Tibial nerve (tissue), 4 donors: ENCODE measurements at regions not wholly inside any gene's neighbourhood (a gene's known extent, or its start where the extent isn't known, plus 50 kb on each side); places are given as distances from the start of the nearest gene placed in this dataset.

ENCODE experiments used
- DNase-seq, 2 donors: peaks; one replicate each; pipeline ENCODE4 v3.0.0-alpha.2; 2019; ENCODE audit warnings: low spot score in 2 of 2
- H3K27ac ChIP-seq, 4 donors: fragments of 200-600 bp; sonication (generic) in 3 of 4; one replicate each; pipeline ENCODE4 v1.5.1; 2017 to 2019; ENCODE audit warnings: mild to moderate bottlenecking in 1 of 4
- H3K27me3 ChIP-seq, 2 donors: fragments of 200-600 bp; sonication (generic) in 1 of 2; one replicate each; pipeline versions ENCODE4 v1.5.1 to v1.6.0; 2017 to 2019
- H3K36me3 ChIP-seq, 3 donors: fragments of 200-600 bp; sonication (generic); one replicate each; pipeline ENCODE4 v1.5.1; 2018 to 2019
- H3K4me1 ChIP-seq, 4 donors: fragments of 200-600 bp; sonication (generic) in 3 of 4; one replicate each; pipeline ENCODE4 v1.5.1; 2017 to 2019
- H3K4me3 ChIP-seq, 4 donors: fragments of 200-600 bp; sonication (generic) in 3 of 4; one replicate each; pipeline ENCODE4 v1.5.1; 2017 to 2019; ENCODE audit warnings: mild to moderate bottlenecking in 1 of 4, moderate library complexity in 1 of 4
- H3K9me3 ChIP-seq, 4 donors: fragments of 200-600 bp; sonication (generic) in 3 of 4; one replicate each; pipeline ENCODE4 v1.5.1; 2017 to 2019
- CTCF ChIP-seq, 5 experiments: fragments of 200-600 bp in 3 of 5; fragments of 450-650 bp in 2 of 5; sonication (generic) in 3 of 5; IDR thresholded peaks; one replicate each; pipeline ENCODE4 v1.5.1; 2016 to 2019; ENCODE audit warnings: antibody characterized with exemption in 5 of 5, mild to moderate bottlenecking in 3 of 5, moderate library complexity in 2 of 5
- EP300 ChIP-seq, 2 donors: sonication (generic); formaldehyde crosslinking; IDR thresholded peaks; one replicate each; pipeline ENCODE4 v1.6.1; 2017; ENCODE audit warnings: antibody characterized with exemption in 2 of 2, mild to moderate bottlenecking in 1 of 2
- POLR2A ChIP-seq, 2 donors: fragments of 450-650 bp; IDR thresholded peaks; one replicate each; pipeline ENCODE4 v1.6.1; 2017; ENCODE audit warnings: antibody characterized with exemption in 2 of 2, mild to moderate bottlenecking in 2 of 2, moderate library complexity in 2 of 2
- WGBS, 2 donors: methylation state at CpG; one replicate each; pipeline ENCODE4 v1.1.5; 2018; 5-methylcytosine and 5-hydroxymethylcytosine counted together

- no peaks in the 10 kb centered on the region for H3K36me3 ChIP-seq
- no peaks in the 10 kb centered on the region for H3K9me3 ChIP-seq
- TF ChIP-seq POLR2A (IDR thresholded peaks at IDR 0.05) (no peak), CTCF (IDR thresholded peaks at IDR 0.05) (no peak), EP300 (IDR thresholded peaks at IDR 0.05) (no peak)
- H3K27me3 ChIP-seq, result no peaks in the 10 kb centered on the region
- peaks cover 0 to 6% (median 0%) of the 10 kb centered on the region in 4 donors for H3K4me1 ChIP-seq
- 27 to 47% methylated on average over 1 of the region's 1 CpG for WGBS, 2 donors
- H3K27ac ChIP-seq, result no peak overlapping the region
- no peak for DNase-seq
- H3K4me3 ChIP-seq, result no peak overlapping the region
Measured at GRCh38 chr2:53452400-53452799, 315.2 kb upstream of the CHAC2 start.

DNA sequence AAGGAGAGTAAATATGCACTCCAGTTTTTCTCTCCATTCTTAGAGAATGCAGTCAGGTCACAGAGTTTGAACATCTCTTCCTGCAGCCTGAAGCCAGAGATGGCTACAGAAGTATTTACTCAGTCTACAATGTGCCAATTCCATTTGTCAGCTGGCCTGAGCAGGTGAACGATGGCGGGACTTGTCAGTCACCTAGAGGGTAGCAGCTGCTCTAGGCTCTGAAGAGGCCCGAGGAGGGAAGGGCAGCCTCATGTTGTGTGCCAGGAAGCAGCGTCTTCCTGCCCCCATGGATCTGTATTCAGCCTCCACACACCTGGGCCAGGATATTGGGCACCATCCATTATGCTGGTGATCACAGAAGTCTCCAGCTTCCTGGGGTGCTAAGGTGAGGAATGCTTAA lies 316.7 kb upstream of the CHAC2 start:
- Histone ChIP-seq H3K4me3 (no peak overlapping the region), H3K36me3 (no peaks in the 10 kb centered on the region), H3K9me3 (no peaks in the 10 kb centered on the region), H3K27me3 (no peaks in the 10 kb centered on the region), H3K27ac (no peak overlapping the region), H3K4me1 (peaks cover 0 to 6% (median 0%) of the 10 kb centered on the region in 4 donors)
- DNase-seq, result no peak
- TF ChIP-seq EP300 (IDR thresholded peaks at IDR 0.05) (no peak), POLR2A (IDR thresholded peaks at IDR 0.05) (no peak), CTCF (IDR thresholded peaks at IDR 0.05) (no peak)
- WGBS, 2 donors, result 59 to 67% methylated on average over 4 of the region's 4 CpGs

DNA sequence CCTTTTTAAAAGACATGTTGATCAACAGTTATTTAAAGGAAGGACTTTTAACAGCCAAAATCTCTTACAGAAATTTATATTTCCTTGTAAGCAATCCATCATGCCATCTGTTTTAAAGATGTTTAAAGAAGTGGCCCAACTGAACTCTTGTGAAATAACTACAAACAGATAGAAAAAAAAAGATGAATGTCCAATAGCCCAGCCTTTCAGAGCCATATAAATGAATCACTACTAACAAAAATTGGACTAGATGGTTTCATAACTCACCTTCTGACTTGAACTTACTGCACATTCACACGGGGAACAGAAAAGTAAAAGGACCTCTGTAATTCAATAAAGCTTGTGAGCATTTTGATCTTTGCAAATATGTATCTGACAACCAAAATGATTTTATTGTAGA lies 319.0 kb upstream of the CHAC2 start:
- Histone ChIP-seq H3K36me3 (no peaks in the 10 kb centered on the region), H3K9me3 (no peaks in the 10 kb centered on the region), H3K4me3 (no peak overlapping the region), H3K4me1 (peaks cover 0 to 3% (median 0%) of the 10 kb centered on the region in 4 donors), H3K27ac (no peak overlapping the region), H3K27me3 (no peaks in the 10 kb centered on the region)
- no peak for DNase-seq
- TF ChIP-seq POLR2A (IDR thresholded peaks at IDR 0.05) (no peak), CTCF (IDR thresholded peaks at IDR 0.05) (no peak), EP300 (IDR thresholded peaks at IDR 0.05) (no peak)
- WGBS, 2 donors, result 54 to 57% methylated on average over 1 of the region's 1 CpG

DNA sequence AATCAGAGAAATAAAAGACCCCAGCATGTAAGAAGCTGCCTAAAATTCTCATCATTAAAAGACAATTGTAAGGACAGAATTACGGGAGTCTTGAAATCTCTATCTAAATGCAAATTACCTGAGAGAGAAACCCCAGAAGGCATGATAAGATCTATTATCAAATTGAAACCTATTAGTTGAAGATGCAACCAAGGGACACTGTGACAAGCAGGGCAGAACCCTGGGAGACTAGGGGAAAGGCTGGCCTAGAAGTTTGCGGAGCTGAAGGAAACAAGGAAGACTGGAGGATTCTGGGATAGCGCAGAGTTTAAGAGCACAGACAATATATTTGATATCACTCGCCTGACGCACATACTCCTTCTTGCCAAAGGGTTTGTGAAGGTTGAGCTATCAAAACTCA lies 319.5 kb upstream of the CHAC2 start:
- Histone ChIP-seq H3K36me3 (no peaks in the 10 kb centered on the region), H3K4me3 (no peak overlapping the region), H3K9me3 (no peaks in the 10 kb centered on the region), H3K27me3 (no peaks in the 10 kb centered on the region), H3K27ac (no peak overlapping the region), H3K4me1 (no peaks in the 10 kb centered on the region)
- TF ChIP-seq CTCF (IDR thresholded peaks at IDR 0.05) (no peak), EP300 (IDR thresholded peaks at IDR 0.05) (no peak), POLR2A (IDR thresholded peaks at IDR 0.05) (no peak)
- DNase-seq, result no peak
- 91 to 94% methylated on average over 5 of the region's 5 CpGs for WGBS, 2 donors

DNA sequence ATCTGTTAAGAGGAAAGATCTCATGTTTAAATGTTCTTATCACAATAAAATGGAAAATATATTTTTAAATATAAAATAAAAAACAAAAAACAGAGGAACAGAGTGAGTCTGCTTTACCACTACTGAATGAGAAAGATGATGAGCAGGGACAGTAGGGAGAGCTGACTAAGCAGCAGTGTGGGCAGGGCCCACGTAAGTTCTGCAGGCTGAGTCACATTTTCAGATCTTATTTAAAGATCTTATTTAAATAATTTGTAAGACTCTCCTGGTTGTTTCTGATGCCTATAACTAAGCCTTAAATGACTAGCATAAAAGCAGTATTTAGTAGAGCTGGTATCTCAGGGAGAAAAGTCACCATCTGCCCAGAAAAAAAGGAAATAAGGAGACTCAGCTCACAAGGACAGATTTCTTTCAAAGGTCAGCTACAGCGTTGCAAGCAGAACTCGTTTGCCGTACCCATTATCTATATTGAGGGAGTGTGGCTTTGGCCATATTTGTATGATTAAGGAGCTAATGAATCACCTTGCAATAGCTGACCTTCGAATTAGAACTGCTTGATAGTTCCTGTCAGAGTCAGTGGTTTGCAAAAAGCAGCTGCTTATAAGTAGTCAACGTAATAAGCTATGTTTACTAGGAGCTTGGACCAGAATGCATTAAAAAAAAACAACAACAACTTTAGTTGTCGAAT lies 322.1 kb upstream of the CHAC2 start:
- no peak overlapping the region for H3K27ac ChIP-seq
- no peak overlapping the region for H3K4me3 ChIP-seq
- TF ChIP-seq EP300 (IDR thresholded peaks at IDR 0.05), result no peak
- TF ChIP-seq CTCF (IDR thresholded peaks at IDR 0.05), result no peak
- TF ChIP-seq POLR2A (IDR thresholded peaks at IDR 0.05), result no peak
- DNase-seq, result no peak
- no peaks in the 10 kb centered on the region for H3K36me3 ChIP-seq
- WGBS, 2 donors, result 63 to 65% methylated on average over 7 of the region's 7 CpGs
- H3K4me1 ChIP-seq, result no peaks in the 10 kb centered on the region
- H3K9me3 ChIP-seq, result no peaks in the 10 kb centered on the region
- no peaks in the 10 kb centered on the region for H3K27me3 ChIP-seq
